KOPT-K1 (cell line): ENCODE measurements at regions not wholly inside any gene's neighbourhood (a gene's known extent, or its start where the extent isn't known, plus 50 kb on each side); places are given as distances from the start of the nearest gene placed in this dataset.

Source experiments
- H3K27ac ChIP-seq: fragments of 200-600 bp; sonication (generic); 2 replicates; pipeline ENCODE4 v1.5.1; 2016; ENCODE audit warnings: antibody characterized with exemption, mild to moderate bottlenecking, low read depth, low read length; ENCODE audit not compliant: poor library complexity, severe bottlenecking
- H3K36me3 ChIP-seq: fragments of 200-600 bp; sonication (generic); 2 replicates; pipeline ENCODE4 v1.5.1; 2017; ENCODE audit warnings: antibody characterized with exemption, mild to moderate bottlenecking, low read length, moderate library complexity; ENCODE audit not compliant: insufficient read depth
- H3K9me3 ChIP-seq: fragments of 200-600 bp; sonication (generic); 2 replicates; pipeline ENCODE4 v1.5.1; 2017; ENCODE audit warnings: antibody characterized with exemption, low read length, mild to moderate bottlenecking; ENCODE audit not compliant: insufficient read depth, poor library complexity, severe bottlenecking

GRCh38 chr2:103734911-103735310 is 973.1 kb downstream of the TMEM182 start:
- Histone ChIP-seq H3K27ac (no peak overlapping the region), H3K36me3 (no peaks in the 10 kb centered on the region), H3K9me3 (peaks cover 8% of the 10 kb centered on the region)

DNA sequence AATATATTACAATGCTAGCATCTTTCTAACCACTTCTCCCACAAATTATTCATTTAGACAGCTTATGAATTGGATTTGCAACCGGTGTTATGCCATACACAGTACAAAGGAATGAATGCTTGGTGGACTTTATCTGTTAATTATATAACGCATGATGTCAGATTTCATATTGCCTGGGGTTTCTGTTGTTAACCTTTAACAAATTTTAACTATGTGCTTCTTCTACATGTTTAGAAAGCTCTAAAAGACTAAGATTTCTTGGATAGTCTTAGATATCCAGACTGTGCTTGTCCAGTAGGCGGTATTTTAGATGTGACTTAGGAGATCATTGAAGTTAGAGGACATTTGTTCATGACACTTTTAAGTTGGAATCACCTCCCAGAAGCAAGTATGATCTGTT is 976.3 kb downstream of the TMEM182 start:
- Histone ChIP-seq H3K9me3 (peaks cover 8% of the 10 kb centered on the region), H3K27ac (no peak overlapping the region), H3K36me3 (no peaks in the 10 kb centered on the region)

- H3K27ac ChIP-seq: no peak overlapping the region
- no peaks in the 10 kb centered on the region for H3K36me3 ChIP-seq
- peaks cover 8% of the 10 kb centered on the region for H3K9me3 ChIP-seq
Measured at GRCh38 chr2:103738606-103739005, 976.8 kb downstream of the TMEM182 start.

DNA sequence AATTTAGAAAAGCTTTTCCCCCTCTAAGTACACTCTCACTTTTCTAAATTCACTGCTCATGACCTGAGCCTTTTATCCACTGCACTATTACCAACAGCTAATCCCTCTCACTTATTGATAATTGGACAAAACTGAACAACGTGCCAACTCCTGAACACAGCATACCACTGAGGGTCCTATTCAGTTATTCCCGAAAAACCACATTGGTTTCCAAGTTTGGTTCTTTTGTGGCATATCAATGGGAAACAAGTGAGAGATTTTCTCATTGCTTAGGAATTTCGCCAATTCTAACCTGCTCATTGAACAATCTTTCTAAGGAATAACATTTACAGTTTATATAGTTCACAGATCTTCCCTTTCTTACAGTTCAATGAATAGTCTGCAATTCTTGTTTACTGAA is 977.4 kb downstream of the TMEM182 start:
- H3K9me3 ChIP-seq: peaks cover 8% of the 10 kb centered on the region
- no peak overlapping the region for H3K27ac ChIP-seq
- H3K36me3 ChIP-seq: no peaks in the 10 kb centered on the region

GRCh38 chr2:103739921-103740320 is 978.1 kb downstream of the TMEM182 start:
- no peaks in the 10 kb centered on the region for H3K36me3 ChIP-seq
- H3K9me3 ChIP-seq: peaks cover 4% of the 10 kb centered on the region
- no peak overlapping the region for H3K27ac ChIP-seq

DNA sequence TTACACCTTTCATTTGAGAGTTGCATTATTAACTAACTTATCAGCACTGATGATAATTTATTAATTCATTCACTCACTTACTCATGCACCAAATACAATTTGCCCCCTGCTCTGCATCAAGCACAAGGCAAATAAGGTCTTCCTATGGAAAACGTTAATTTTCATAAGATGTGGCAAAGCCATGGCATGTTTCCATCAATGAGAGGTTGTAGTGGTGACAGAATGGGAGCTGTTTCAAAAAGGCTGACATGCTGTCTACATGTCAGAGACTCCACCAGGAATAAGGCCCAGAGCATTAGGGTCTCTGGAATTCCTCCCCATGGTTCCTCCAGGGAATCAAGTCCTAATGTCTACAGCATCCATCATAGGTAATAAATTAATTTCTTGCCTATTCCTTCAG is 978.8 kb downstream of the TMEM182 start:
- Histone ChIP-seq H3K27ac (no peak overlapping the region), H3K9me3 (no peaks in the 10 kb centered on the region), H3K36me3 (no peaks in the 10 kb centered on the region)

DNA sequence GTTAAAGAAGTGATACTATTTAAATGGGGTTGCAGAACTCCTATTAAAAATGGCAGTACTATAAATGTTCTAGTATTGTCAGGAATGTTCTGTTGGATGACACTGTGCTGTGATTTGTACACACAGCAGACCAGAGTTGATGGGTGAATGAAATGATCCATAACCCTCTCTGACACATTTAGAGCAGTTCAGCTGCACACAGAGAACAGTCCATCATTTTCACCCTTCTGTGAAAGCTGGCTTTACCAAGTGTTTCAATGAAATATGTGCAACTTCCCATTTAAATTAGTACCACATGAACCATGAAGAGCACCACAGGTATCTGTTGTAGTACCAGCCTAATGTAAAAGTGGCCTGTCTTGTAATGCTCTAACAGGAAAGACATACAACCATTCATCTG is 981.4 kb downstream of the TMEM182 start:
- Histone ChIP-seq H3K27ac (no peak overlapping the region), H3K9me3 (no peaks in the 10 kb centered on the region), H3K36me3 (no peaks in the 10 kb centered on the region)

DNA sequence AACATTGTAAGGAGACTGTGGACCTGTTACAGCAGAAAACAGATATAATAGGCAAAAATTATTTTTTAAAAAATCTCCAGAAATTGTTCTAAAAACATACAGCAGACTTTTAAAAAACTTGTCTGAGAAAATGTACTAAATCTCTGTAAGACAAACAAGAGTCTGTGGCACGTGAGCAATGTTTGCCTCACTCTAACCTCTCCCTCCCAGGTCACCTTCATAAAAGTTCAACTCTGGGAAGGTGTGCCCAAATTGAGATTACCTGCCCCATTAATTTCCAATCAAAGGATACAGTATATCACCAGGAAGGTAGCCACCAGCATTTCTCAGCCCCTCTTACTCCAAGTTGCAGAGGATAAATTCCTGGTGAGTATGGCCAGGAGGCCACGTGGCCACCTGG is 992.7 kb downstream of the TMEM182 start:
- H3K36me3 ChIP-seq: no peaks in the 10 kb centered on the region
- no peak overlapping the region for H3K27ac ChIP-seq
- H3K9me3 ChIP-seq: no peaks in the 10 kb centered on the region

DNA sequence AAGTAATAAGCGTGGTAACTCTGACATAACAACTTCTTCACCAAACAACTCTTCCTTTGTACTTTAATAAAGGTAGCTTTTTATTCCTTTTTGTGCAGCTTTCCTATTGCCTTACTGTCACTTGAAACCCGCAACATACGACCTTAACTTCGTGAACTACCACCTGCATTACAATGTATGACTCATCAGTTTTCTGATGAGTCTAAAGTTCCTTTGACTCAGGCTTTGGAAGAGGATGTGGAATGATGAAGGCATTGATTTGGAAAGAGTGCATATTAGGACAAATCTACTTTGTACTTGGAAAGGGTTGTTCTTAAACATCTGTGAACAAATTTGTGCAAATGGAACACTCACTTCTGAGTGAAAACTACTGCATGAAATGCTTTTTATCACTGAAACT is 1012.1 kb downstream of the TMEM182 start:
- Histone ChIP-seq H3K9me3 (no peaks in the 10 kb centered on the region), H3K27ac (no peak overlapping the region), H3K36me3 (no peaks in the 10 kb centered on the region)

GRCh38 chr2:103780088-103780702 is 1018.4 kb downstream of the TMEM182 start:
- Histone ChIP-seq H3K36me3 (no peaks in the 10 kb centered on the region), H3K27ac (no peak overlapping the region), H3K9me3 (no peaks in the 10 kb centered on the region)

DNA sequence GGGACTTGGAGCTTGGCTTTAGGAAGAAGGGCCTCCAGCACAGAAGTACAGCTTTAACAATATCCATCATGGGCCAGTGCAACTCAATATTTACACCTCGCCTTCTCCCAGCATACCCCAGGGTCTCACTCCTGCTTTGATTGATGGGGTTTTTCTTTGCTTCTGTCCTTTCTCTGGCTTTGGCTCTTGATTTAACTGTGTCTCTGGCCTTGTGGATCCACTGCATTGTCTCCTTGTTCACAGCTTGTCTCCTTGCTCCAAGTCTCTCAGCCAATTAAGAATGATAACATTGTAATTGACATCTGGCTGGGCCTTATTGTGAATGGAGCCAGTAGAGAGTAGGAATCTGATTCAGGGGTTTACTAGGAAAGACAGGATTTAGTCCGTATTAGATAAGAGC is 1019.5 kb downstream of the TMEM182 start:
- H3K36me3 ChIP-seq: no peaks in the 10 kb centered on the region
- no peak overlapping the region for H3K27ac ChIP-seq
- H3K9me3 ChIP-seq: no peaks in the 10 kb centered on the region

GRCh38 chr2:103784261-103784660 is 1022.4 kb downstream of the TMEM182 start:
- Histone ChIP-seq H3K36me3 (no peaks in the 10 kb centered on the region), H3K27ac (no peak overlapping the region), H3K9me3 (no peaks in the 10 kb centered on the region)

- H3K27ac ChIP-seq: no peak overlapping the region
- no peaks in the 10 kb centered on the region for H3K9me3 ChIP-seq
- no peaks in the 10 kb centered on the region for H3K36me3 ChIP-seq
Measured at GRCh38 chr2:103785432-103785831, 1023.6 kb downstream of the TMEM182 start.

GRCh38 chr2:103785956-103786355 is 1024.1 kb downstream of the TMEM182 start:
- no peaks in the 10 kb centered on the region for H3K9me3 ChIP-seq
- no peak overlapping the region for H3K27ac ChIP-seq
- no peaks in the 10 kb centered on the region for H3K36me3 ChIP-seq

GRCh38 chr2:103788389-103788788 is 1026.6 kb downstream of the TMEM182 start:
- Histone ChIP-seq H3K36me3 (no peaks in the 10 kb centered on the region), H3K27ac (no peak overlapping the region), H3K9me3 (no peaks in the 10 kb centered on the region)

GRCh38 chr2:103788951-103789350 is 1027.1 kb downstream of the TMEM182 start:
- Histone ChIP-seq H3K9me3 (no peaks in the 10 kb centered on the region), H3K36me3 (no peaks in the 10 kb centered on the region), H3K27ac (no peak overlapping the region)
